ENCODE measurements at regions not wholly inside any gene's neighbourhood (a gene's known extent, or its start where the extent isn't known, plus 50 kb on each side); places are given as distances from the start of the nearest gene placed in this dataset.

GRCh38 chr1:14541348-14541747 is 57.1 kb upstream of the KAZN start:
- TF ChIP-seq, protein P1, sequence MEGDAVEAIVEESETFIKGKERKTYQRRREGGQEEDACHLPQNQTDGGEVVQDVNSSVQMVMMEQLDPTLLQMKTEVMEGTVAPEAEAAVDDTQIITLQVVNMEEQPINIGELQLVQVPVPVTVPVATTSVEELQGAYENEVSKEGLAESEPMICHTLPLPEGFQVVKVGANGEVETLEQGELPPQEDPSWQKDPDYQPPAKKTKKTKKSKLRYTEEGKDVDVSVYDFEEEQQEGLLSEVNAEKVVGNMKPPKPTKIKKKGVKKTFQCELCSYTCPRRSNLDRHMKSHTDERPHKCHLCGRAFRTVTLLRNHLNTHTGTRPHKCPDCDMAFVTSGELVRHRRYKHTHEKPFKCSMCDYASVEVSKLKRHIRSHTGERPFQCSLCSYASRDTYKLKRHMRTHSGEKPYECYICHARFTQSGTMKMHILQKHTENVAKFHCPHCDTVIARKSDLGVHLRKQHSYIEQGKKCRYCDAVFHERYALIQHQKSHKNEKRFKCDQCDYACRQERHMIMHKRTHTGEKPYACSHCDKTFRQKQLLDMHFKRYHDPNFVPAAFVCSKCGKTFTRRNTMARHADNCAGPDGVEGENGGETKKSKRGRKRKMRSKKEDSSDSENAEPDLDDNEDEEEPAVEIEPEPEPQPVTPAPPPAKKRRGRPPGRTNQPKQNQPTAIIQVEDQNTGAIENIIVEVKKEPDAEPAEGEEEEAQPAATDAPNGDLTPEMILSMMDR (conservative IDR thresholded peaks at IDR 0.05): no peak
- no peak for TF ChIP-seq ZFX (IDR thresholded peaks at IDR 0.05)

Measured in C4-2B (cell line).